Endothelial cell of umbilical vein (primary cell): ENCODE measurements at regions not wholly inside any gene's neighbourhood (a gene's known extent, or its start where the extent isn't known, plus 50 kb on each side); places are given as distances from the start of the nearest gene placed in this dataset.
A peak's percentile ranks its signal among the peaks of the same experiment; 100 is the strongest.

Source experiments
- BruUV-seq: library from RNA; stranded (reverse); fragments of 400-500 nt; replicated peaks from 2 replicates; lab custom pipeline; 2021; lab: Mats Ljungman, UMichigan
- CTCF ChIA-PET: fragments of 300-600, 350-600 bp; sonication (Branson Sonifier 250); formaldehyde crosslinking; loops from one replicate; lab custom pipeline; 2021; ENCODE audit warnings: antibody characterized with exemption, inconsistent platforms; lab: Charles Lee
- POLR2A ChIA-PET: fragments of 300-600, 350-600 bp; sonication (Branson Sonifier 250); formaldehyde crosslinking; loops from one replicate; lab custom pipeline; 2021; ENCODE audit warnings: antibody characterized with exemption, inconsistent platforms; lab: Charles Lee
- DNase-seq: peaks from one replicate; pipeline ENCODE4 v3.0.0-alpha.2; 2011; ENCODE audit warnings: low read depth, low spot score
- FAIRE-seq: peaks from 2 replicates; lab custom pipeline; 2011; peaks lifted over from hg19 to GRCh38; lab: Jason Lieb, UNC
- H2AFZ ChIP-seq: 2 replicates; pipeline ENCODE4 v1.6.0; 2012; ENCODE audit warnings: low read depth, low read length, control low read depth, inconsistent platforms
- H3K27ac ChIP-seq: 2 replicates; pipeline ENCODE4 v1.5.1; 2011; ENCODE audit warnings: low read depth, mild to moderate bottlenecking, control low read depth, low read length, moderate library complexity; ENCODE audit not compliant: insufficient read depth
- H3K27me3 ChIP-seq, 2 experiments: 2 replicates each; pipeline versions ENCODE4 v1.6.0 to v1.6.1; 2011; ENCODE audit warnings: low read length in 2 of 2, mixed read lengths in 1 of 2; ENCODE audit not compliant: control insufficient read depth in 2 of 2, insufficient read depth in 2 of 2
- H3K36me3 ChIP-seq, 2 experiments: 2 replicates in 1 of 2; 3 replicates in 1 of 2; pipeline ENCODE4 v1.5.1; 2011; ENCODE audit warnings: low read length in 2 of 2, mild to moderate bottlenecking in 1 of 2, moderate library complexity in 1 of 2; ENCODE audit not compliant: control insufficient read depth in 2 of 2, insufficient read depth in 2 of 2; ENCODE audit errors: extremely low read depth in 1 of 2
- H3K4me1 ChIP-seq: 3 replicates; pipeline ENCODE4 v1.5.1; 2011; ENCODE audit warnings: mild to moderate bottlenecking, low read length; ENCODE audit not compliant: control insufficient read depth, insufficient read depth; ENCODE audit errors: extremely low read depth
- H3K4me2 ChIP-seq: 2 replicates; pipeline ENCODE4 v1.6.1; 2011; ENCODE audit warnings: low read length, control low read depth, mixed read lengths; ENCODE audit not compliant: insufficient read depth
- H3K4me3 ChIP-seq, 3 experiments: fragments of 200-600 bp in 1 of 3; sonication (generic), shearing (Covaris generic) in 1 of 3; replicated peaks in 1 of 3; 2 replicates each; pipeline ENCODE4 v1.5.1; 2011 to 2016; ENCODE audit warnings: control low read depth in 3 of 3, low read length in 3 of 3, mild to moderate bottlenecking in 2 of 3, inconsistent platforms in 1 of 3, low read depth in 1 of 3, moderate library complexity in 1 of 3; ENCODE audit not compliant: insufficient read depth in 1 of 3
- H3K79me2 ChIP-seq: 2 replicates; pipeline ENCODE4 v1.6.0; 2012; ENCODE audit warnings: low read length, inconsistent platforms; ENCODE audit not compliant: control insufficient read depth, insufficient read depth
- H3K9ac ChIP-seq: replicated peaks from 2 replicates; pipeline ENCODE3; 2011; ENCODE audit warnings: low read length, control low read depth; ENCODE audit not compliant: insufficient read depth; ENCODE audit errors: extremely low read depth
- H3K9me1 ChIP-seq: replicated peaks from 3 replicates; pipeline ENCODE4 v1.6.0; 2011; ENCODE audit warnings: mild to moderate bottlenecking, low read length; ENCODE audit not compliant: control insufficient read depth, insufficient read depth; ENCODE audit errors: extremely low read depth
- H3K9me3 ChIP-seq: replicated peaks from 2 replicates; pipeline ENCODE4 v1.5.1; 2012; ENCODE audit warnings: low read length, inconsistent platforms; ENCODE audit not compliant: control insufficient read depth, insufficient read depth
- H4K20me1 ChIP-seq: replicated peaks from 2 replicates; pipeline ENCODE3; 2011; ENCODE audit warnings: mild to moderate bottlenecking, low read length; ENCODE audit not compliant: control insufficient read depth, insufficient read depth; ENCODE audit errors: extremely low read depth
- FOS ChIP-seq: IDR thresholded peaks from 2 replicates; pipeline ENCODE4 v1.6.1; 2011; ENCODE audit warnings: mild to moderate bottlenecking, low read length, moderate library complexity, borderline replicate concordance; ENCODE audit not compliant: insufficient read depth
- GATA2 ChIP-seq: IDR thresholded peaks from 2 replicates; pipeline ENCODE4 v1.7.0; 2011; ENCODE audit warnings: low read depth, mild to moderate bottlenecking, moderate library complexity, mixed read lengths, low read length; ENCODE audit not compliant: insufficient read length, insufficient read depth
- dilution Hi-C: fragments of 300-500 bp; cut with MboI; formaldehyde crosslinking; loops from one replicate; pipeline ENCODE4 v1.15.0; 2019; ENCODE audit warnings: low sequenced_read_pairs; ENCODE audit not compliant: extremely low pct_ligation_motif_present
- intact Hi-C: fragments of 100-400 bp; cut with micrococcal nuclease; formaldehyde crosslinking; loops from one replicate; pipeline ENCODE4 v1.10.0; 2022
- TF ChIP-seq, protein P1 (sequence below), 2 donors: IDR thresholded peaks; 1 replicate in 1 of 2; 2 replicates in 1 of 2; pipeline ENCODE4 v1.5.1; 2011; ENCODE audit warnings: low read length in 2 of 2, mild to moderate bottlenecking in 2 of 2, moderate library complexity in 2 of 2, control low read depth in 1 of 2, inconsistent platforms in 1 of 2, low read depth in 1 of 2; ENCODE audit not compliant: insufficient read depth in 1 of 2; ENCODE audit errors: extremely low read depth in 1 of 2

- ChIA-PET CTCF (no interaction called here), POLR2A (no interaction called here)
- H3K4me2 ChIP-seq = no peak overlapping the region
- H3K36me3 ChIP-seq = no peaks in the 10 kb centered on the region
- no peaks in the 10 kb centered on the region for H3K9me3 ChIP-seq
- H3K27me3 ChIP-seq = no peaks in the 10 kb centered on the region
- H3K9ac ChIP-seq = no peak overlapping the region
- no peak overlapping the region for H2AFZ ChIP-seq
- H3K79me2 ChIP-seq = no peaks in the 10 kb centered on the region
- H3K4me3 ChIP-seq = no peak overlapping the region
- FAIRE-seq = no peak
- DNase-seq = no peak
- intact Hi-C loops = no loop called here
- TF ChIP-seq FOS = no peak
- TF ChIP-seq, protein P1, sequence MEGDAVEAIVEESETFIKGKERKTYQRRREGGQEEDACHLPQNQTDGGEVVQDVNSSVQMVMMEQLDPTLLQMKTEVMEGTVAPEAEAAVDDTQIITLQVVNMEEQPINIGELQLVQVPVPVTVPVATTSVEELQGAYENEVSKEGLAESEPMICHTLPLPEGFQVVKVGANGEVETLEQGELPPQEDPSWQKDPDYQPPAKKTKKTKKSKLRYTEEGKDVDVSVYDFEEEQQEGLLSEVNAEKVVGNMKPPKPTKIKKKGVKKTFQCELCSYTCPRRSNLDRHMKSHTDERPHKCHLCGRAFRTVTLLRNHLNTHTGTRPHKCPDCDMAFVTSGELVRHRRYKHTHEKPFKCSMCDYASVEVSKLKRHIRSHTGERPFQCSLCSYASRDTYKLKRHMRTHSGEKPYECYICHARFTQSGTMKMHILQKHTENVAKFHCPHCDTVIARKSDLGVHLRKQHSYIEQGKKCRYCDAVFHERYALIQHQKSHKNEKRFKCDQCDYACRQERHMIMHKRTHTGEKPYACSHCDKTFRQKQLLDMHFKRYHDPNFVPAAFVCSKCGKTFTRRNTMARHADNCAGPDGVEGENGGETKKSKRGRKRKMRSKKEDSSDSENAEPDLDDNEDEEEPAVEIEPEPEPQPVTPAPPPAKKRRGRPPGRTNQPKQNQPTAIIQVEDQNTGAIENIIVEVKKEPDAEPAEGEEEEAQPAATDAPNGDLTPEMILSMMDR (IDR thresholded peaks at IDR 0.05; ENCODE audit: extremely low read depth in 1 of 2, insufficient read depth in 1 of 2, low read depth in 1 of 2, low read length in 2 of 2) = no peak
- no TSS peak for BruUV-seq
- no peaks in the 10 kb centered on the region for H3K9me1 ChIP-seq
- no peaks in the 10 kb centered on the region for H4K20me1 ChIP-seq
- dilution Hi-C loops = no loop called here
- no peak overlapping the region for H3K27ac ChIP-seq
- no peaks in the 10 kb centered on the region for H3K4me1 ChIP-seq
These were observed 176.1 kb upstream of the CDH5 start for GRCh38 chr16:66190411-66190810.

DNA sequence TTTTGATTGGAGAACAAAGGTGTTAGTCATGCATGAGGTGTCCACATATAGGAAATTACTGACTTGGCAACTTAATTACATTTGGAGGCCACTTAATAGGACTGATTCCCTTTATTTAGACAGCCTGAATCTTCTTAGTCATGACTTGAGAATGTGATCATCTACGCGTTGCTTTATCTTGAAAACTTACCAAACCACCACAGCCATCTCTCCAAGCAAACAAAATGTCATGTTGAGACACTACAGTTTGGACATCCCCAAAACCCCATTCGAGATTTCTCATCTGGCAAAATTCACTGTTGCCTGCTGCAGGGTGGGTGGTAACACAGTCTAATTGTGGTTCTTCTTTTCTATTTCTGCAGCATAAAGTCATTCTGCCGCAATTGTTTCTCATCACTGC is 176.5 kb upstream of the CDH5 start:
- peak; percentile 15 for DNase-seq

More for the DNA sequence above, 176.5 kb upstream of the CDH5 start:
- H3K9me1 ChIP-seq = no peaks in the 10 kb centered on the region
- ChIA-PET POLR2A (no interaction called here), CTCF (no interaction called here)
- H3K4me2 ChIP-seq = no peak overlapping the region
- no peaks in the 10 kb centered on the region for H3K79me2 ChIP-seq
- no peak overlapping the region for H3K27ac ChIP-seq
- dilution Hi-C loops (no loop called here), intact Hi-C loops (no loop called here)
- H3K36me3 ChIP-seq = no peaks in the 10 kb centered on the region
- H2AFZ ChIP-seq = no peak overlapping the region
- no peaks in the 10 kb centered on the region for H4K20me1 ChIP-seq
- H3K27me3 ChIP-seq = no peaks in the 10 kb centered on the region
- no peak for FAIRE-seq
- H3K9me3 ChIP-seq = no peaks in the 10 kb centered on the region
- no peak overlapping the region for H3K9ac ChIP-seq
- H3K4me1 ChIP-seq = no peaks in the 10 kb centered on the region
- no peak overlapping the region for H3K4me3 ChIP-seq
- TF ChIP-seq FOS (peak; percentile 19), GATA2 (no peak)
- BruUV-seq = no TSS peak
